Amniotic stem cell (primary cell): ENCODE measurements at regions not wholly inside any gene's neighbourhood (a gene's known extent, or its start where the extent isn't known, plus 50 kb on each side); places are given as distances from the start of the nearest gene placed in this dataset.
"Not testable (repeated sequence)": the region's sequence is repeated elsewhere in the genome, so short reads cannot be mapped to it uniquely, and the experiment has no call there.

Experiments used
- DNase-seq: peaks from one replicate; lab custom pipeline; 2025; lab: John Stamatoyannopoulos, UW

DNA sequence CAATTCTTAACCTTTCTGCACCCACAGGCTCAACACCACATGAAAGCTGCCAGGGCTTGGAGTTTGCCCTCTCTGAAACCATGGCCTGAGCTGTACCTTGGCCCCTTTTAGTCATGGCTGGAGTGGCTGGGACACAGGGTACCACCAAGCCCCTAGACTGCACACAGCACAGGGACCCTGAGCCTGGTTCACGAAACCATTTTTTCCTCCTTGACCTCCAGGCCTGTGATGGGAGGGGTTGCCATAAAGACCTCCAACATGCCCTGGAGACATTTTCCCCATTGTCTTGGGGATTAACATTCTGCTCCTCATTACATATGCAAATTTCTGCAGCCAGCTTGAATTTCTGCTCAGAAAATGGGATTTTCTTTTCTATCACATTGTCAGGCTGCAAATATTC is 113.4 kb downstream of the XPNPEP1 start:
- DNase-seq, result not testable (repeated sequence)

DNA sequence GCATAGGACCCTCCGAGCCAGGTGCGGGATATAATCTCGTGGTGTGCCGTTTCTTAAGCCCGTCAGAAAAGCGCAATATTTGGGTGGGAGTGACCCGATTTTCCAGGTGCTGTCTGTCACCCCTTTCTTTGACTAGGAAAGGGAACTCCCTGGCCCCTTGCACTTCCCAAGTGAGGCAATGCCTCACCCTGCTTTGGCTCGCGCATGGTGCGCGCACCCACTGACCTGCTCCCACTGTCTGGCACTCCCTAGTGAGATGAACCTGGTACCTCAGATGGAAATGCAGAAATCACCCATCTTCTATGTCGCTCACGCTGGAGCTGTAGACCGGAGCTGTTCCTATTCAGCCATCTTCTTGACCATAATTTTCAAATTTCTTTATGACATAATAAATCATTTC is 122.1 kb downstream of the XPNPEP1 start:
- DNase-seq, result not testable (repeated sequence)

DNA sequence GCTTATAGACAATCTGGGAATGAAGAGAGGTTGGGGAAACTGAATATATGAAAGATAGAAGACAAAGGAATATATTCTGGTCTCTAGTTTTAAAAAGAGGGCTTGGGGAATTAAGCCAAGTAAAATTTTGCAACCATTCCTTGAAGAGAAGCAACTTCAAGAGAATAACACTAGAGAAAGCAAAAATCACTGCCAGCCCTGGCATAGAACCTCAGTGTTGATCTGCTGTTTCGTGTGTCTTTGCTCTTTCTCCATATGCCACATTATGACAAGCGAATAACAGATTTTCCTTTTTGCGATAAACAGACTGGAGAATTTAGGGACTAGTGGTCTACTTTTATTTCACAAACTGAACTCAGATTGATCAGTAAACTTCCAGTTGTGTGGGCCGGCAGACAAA is 132.7 kb downstream of the XPNPEP1 start:
- no peak for DNase-seq

DNA sequence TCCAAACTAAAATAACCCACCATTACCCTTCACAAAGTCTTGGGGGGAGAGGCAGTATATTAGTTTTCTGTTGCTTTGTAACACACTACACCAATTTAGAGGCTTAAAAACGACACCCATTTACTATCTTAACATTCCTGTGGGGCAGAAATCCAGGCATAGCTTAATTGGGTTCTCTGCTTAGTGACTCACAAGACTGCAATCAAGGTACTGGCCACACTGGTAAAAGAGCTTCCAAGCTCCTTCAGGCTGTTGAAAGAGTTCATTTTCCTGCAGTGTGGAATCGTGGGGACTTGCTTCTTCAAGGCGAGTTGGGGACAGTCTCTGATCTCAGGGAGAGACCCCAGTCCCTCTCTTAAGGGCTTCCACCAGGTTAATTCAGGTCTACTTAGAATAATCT is 139.1 kb downstream of the XPNPEP1 start:
- DNase-seq, result no peak

DNA sequence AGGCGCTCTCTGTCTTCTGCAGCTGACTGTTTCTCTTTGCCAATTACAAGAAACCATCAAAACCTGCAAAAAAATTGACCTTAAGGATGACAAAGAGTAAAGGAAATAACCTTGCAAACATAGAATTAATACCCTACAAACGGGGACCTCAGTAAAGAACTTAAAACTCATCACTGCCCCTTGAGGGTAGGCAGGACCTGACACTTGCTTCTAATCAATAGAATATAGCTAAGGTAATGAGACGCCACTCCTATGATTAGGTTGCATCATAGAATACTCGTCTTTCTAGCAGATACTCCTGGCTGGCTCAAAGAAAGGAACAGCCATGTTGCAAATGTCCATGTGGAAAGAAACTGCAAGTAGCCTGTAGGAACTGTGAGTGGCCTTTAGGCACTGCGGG is 140.0 kb downstream of the XPNPEP1 start:
- DNase-seq, result no peak

DNA sequence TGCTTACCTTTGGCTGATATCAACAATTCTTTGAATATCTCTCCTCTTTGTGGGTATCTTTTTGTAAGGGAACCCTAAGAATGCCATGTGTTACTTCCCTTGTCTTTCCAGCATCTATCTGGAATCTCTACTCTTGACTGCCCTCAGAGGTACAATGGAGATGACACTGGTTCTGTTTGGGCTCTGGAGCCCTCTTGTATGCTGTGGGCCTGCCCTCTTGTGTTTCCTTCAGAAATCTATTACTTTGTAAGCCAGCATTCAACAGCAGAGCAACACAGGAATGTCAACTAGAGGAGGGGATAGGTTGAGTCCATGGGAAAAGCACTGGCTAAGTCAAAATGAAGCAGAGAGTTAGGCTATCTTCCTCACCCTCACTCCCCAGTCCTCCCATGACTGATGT is 142.3 kb downstream of the XPNPEP1 start:
- DNase-seq, result no peak

DNA sequence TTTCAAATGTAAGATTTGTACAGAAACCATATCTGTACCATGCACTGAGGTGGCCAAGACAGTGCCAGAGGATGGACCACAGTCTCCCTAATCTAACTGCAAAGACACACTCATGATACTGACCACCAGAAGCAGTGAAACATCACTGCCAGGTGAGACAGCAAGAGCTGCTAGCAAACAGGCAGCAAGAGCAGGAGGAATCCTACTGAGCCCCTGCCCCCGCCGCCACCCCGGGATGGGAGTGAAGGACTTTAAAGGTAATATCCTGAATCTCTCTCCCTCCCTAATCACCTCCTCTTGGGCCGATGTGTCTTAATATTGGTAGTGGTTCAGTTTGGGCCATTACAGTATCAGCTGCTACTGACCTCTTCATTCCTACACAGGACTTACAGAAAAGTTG is 144.3 kb downstream of the XPNPEP1 start:
- no peak for DNase-seq

DNA sequence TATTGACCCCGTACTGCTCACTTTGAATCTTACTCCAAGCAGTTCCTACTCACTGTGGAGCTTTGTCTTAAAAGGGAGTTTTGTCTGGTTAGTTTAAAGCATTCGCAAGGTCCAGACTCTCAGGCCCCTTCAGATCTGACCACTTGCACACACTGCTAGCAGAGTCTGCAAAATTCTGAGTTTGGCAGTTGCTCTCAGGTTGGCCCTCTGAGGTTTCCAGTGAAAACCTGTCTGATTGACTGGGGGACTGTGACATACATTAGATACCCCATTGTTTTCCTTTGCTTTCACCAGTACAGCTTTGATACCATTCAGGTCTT is 149.2 kb downstream of the XPNPEP1 start:
- no peak for DNase-seq

DNA sequence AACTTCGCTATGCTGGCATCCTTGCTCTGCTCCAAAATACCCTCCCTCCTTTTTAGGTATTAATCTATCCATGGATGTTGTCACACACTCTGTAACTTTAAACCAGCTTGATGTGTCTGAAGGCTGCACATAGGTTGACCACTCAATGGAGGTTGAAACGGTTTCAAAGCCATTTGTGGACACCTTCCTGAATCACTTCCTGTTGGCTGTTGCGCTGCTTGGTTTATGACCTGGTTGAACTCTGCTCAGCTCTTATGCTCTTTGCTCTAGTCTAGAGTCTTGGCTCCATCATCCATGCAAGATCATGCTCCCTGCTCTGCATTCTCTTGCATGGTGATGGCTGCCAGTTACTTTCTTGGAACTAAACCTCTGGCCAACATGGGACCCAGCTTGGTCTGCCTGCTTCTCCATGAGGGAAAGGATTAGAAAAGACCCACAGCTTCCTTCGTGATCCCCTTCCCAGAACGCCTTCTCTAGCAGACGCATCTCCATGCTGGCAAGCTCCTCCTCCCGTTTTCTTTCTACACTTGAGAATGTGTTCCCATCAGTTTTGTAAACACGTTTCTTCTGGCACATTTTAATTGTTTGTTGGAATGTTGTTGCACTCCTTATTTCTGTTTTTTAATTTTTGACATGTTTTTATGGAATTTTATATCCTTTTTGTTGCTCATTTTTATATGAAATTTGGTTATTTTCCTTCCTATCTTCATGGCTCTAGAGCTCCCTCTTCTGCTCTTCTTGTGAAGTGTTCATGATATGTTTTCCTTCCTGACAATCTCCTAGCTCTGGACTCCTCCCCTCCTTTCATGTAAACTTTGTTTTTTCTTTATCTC is 149.8 kb downstream of the XPNPEP1 start:
- DNase-seq, result no peak

DNA sequence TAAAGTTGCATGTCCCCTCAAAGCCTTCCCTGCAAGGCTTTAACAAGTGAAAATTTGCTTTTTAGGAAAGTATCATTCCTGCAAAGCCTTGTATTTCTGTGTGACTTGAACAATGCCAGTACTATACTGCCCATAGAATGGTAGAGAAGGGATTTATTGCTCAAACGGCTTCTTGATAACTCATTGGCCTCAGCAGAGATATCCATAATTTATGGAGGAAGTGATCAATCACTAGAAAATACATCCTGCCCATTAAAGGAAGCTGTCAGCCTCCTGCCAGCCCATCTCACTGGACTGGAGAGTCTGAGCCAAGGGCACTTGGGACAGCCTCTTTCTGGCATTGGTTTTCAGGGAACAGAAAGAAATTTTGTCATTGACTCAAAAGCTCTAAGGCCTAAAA is 152.6 kb downstream of the XPNPEP1 start:
- DNase-seq, result no peak

DNA sequence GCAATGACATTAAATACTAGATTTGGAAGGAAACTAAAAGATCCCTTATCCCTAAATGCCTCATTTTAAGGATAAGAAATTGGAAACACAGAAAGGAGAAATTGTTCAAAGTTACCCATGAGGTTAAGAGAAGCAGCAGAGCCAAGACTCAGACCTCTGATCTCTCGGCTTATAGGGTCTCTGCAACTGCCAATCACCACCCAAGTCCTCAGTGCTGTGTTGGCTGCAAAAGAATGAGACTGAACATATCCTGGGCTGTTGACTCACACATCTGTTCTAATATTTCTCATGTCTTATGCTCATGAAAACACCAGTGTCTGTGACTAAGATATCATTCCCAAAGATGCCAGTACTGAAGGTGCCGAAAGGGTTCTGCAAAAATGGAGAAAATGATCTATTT is 153.3 kb downstream of the XPNPEP1 start:
- DNase-seq, result no peak

DNA sequence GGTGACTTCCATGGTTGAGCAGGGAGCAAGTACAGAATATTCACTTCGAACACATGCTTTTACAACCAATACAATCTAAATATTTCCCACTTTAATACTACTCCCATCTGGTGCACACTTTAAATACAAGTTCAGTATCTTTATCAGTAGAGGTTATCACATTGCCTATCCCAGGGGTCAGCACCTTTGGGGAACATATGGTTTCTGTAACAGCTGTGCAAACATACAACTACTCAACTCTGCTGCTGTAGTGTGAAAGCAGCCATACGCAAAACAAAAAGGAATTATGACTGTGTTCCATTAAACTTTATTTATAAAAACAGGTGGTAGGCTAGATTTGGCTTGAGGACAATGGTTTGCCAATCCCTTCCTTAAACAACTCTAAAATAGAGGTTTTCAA is 157.5 kb downstream of the XPNPEP1 start:
- no peak for DNase-seq

DNA sequence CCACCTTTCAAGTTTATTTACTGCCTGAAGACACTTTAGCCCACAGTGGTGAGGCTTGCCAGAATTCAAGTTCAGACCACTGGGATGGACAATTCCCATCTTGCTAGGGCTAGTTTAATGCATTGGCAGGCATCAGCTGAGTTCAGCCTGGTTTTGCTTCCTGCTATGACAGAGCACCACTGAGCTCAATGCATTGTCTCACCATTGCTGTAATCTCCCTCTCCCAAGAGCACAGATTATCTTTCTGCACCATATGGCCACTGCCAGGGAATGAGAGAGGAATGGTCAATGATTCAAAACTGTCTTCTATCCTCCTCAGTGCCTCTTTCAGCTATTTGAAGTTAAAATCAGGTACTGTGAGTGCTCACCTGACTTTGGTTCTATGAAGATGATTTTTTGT is 160.8 kb downstream of the XPNPEP1 start:
- DNase-seq, result no peak

DNA sequence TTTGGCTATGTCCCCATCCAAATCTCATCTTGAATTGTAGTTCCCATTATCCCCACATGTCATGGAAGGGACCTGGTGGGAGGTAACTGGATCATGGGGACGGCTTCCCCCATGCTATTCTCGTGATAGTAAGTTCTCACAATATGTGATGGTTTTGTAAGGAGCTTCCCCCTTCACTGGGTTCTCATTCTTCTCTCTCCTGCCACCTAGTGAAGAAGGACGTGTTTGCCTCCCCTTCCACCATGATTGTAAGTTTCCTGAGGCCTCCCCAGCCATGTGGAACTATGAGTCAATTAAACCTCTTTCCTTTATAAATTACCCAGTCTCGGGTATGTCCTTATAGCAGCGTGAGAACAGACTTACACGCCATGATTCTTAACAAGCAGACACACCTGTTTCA is 165.6 kb downstream of the XPNPEP1 start:
- not testable (repeated sequence) for DNase-seq

DNA sequence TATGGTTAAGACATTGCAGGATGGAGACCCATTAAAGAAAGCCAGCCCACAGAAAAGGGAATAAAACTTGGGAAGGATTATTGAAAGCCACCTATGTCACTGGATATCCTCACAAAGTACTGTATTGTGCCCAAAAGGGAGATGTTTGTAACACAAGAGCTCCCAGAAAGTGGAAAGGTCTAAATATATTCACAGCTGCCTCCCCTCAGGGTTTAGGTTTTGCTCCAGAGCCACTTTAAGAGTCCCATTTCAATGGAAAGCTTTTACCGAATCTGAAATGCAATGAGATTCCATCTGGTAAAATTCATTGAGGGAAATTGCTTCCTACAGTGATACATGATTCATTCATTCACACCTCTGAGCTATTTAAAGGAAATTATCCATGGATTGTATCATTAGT is 176.4 kb downstream of the XPNPEP1 start:
- no peak for DNase-seq

DNA sequence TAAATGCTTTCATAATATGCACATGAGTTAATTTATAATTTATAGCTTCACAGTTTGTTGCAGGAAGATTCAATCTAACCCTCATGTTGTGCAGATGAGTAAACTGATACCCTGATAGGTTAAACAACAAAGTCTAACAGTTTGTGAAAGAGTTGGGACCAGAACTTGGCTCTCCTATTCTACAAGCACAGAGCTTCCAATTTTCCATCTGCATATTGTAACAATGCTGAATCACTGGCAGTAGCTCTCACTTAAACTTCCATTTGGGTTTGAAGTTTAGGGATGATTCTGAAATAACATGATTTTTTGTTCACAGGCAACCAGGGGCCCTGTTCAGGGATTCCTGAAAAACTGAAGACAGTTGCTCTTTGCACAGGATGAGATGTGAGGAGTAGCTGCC is 179.3 kb downstream of the XPNPEP1 start:
- no peak for DNase-seq

DNA sequence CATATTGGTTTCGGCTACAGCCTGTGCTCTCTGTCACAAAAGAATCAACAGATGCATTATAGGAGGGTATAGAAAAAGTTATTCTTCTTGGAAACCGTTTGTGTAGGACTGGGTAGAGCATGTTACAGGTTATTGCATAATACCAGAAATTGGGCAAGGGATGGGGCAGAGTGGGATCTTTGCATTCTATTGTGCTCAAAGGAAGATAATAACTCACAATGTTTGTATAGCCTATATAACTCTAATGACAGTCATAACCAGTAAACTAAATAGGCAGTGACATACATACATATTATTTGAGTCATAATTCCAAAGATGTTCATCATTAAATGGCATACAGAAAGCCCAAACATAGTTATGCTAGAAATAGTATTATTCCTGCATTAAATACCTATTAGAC is 179.7 kb downstream of the XPNPEP1 start:
- no peak for DNase-seq

DNA sequence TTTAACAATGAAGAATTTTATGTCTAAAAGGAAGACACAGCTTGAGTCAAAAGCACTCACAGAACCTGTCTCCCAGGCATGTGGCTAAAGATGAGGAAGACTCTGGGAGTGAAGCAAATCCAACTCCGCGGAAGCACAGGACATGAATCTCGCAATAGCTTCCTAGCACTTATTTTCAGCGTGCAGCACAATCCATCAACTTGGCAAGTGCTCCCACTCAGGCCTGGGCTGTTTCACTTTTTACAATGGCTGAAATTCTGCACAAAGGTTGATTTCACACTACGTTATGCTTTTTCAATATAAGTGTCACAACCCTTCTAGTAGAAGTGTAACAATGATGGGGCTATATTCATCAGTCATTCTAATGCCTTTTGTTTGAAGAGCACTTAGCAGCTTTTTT is 180.2 kb downstream of the XPNPEP1 start:
- no peak for DNase-seq

DNA sequence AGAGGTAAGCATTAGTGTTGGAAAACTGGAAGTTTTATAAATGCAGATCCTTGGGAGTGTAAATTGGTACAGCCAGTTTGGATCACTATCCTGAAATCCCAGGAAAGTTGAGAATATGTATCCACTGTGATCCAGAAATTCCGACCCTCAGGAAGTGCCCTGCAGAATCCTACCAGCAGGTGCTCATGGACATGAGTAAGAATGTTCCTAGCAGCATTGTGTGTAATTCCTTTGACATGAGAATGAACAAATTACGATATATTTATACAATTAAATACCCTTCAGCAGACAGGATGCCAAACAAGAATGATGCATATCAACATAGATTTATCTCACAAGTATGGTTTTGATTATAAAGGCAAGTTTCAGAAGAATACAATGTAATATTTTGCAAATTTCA is 181.6 kb downstream of the XPNPEP1 start:
- DNase-seq, result no peak

DNA sequence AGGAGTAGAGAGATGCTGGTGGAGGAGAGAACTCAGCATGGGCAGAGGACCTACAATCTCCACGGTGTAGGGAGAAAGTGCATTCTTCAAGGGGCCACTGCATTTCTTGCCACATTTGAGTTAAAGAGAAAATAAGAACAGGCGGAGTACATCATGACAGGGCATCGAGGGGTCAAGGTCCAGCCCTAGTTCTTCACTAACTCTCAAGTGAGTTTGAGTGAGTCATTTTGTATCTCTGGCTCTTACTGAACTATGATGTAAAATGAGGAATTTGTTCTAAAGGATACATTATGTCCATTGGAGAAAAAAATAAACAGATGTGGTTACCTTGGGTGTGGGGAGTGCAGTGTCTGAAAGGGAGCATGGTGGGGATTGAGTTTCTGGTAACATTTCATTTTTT is 182.9 kb downstream of the XPNPEP1 start:
- DNase-seq, result no peak

DNA sequence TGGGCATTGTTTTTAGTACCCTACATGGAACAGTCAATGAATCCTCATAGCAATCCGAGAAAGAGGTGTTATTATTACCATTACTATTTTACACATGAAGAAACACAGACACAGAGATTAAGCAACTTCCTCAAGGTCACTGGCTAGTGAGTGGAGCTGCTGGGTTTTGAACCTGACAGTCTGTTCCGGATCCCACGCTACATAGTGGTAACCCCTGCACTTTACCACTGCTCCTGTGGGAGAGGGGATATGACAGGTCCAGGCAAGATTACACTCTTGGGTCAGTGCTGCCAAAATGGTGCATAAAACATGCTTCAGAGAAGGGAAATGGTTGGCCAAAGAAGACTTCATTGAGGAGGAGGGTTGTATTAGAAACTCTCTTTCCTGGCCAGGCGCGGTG is 185.7 kb downstream of the XPNPEP1 start:
- DNase-seq, result no peak

DNA sequence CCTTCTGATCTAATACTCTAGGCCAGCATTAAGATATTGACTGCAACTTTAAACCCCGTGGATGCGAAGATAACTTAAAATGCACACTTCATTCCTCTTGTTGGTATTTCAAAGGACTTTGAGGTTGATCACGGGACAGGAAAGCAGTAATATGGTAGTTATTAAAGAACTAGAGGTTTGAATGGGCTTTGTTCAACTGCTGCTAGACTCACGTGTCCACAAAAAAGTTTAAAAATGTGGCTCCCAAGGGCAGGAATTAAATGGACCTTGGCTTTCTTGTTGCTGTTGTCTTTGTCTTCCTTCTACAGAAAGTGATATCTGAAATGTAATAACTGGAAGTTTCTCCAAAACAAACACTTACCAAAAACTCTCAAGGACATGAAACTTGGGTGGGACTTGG is 186.3 kb downstream of the XPNPEP1 start:
- no peak for DNase-seq

DNA sequence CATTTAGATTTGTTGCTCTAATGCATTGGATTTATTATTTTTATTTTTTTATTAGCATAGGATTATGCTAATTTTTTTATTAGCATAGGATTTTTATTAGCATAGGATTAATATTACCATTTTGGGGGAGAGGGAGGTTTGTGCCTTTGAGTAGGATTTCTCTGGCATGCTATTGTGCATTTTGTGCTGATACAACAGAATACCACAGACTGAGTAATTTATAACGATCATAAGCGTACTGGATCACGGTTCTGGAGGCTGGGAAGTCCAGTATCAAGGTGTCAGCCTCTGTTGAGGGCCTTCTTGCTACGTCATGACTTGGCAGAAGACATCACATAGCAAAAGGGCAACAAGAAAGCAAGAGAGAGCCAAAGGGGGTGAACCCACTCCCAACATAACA is 187.5 kb downstream of the XPNPEP1 start:
- DNase-seq, result no peak

DNA sequence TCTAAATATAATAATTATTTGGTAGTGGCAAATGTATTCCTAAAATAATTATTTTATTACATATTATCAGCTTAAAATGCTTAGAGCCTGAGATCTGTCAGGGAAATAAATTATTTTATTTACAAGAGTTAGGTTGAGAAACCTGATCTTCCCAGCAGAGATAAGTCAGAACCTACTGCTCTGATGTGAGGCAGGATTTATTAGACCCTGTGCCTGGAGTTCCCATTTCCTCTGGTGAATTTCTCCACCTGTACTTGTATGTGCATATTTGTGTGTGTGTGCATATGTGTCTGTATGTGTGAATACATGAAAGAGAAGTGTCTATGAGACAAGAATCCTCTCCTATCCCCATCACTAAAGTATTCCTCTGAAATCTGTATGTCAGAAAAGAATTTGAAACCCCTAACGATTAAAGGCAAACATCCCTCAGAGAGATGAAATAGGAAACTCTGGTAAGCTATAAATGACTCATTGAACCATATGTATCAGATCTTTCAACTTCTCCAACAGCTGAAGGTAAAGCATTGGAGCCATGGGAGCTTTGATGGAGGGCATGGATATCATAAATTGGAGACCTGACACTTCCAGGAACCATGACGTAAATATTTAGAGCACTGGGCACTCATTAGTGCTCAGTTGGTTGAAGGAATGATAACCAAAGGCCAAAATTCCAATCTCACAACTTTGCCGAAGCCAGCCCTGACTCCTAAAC is 190.9 kb downstream of the XPNPEP1 start:
- DNase-seq, result no peak
